Retinal pigment epithelial cell (primary cell): ENCODE measurements at regions not wholly inside any gene's neighbourhood (a gene's known extent, or its start where the extent isn't known, plus 50 kb on each side); places are given as distances from the start of the nearest gene placed in this dataset.

Source experiments
- DNase-seq: peaks from one replicate; pipeline ENCODE4 v3.0.0-alpha.2; 2010; ENCODE audit warnings: low read depth
- H3K4me3 ChIP-seq: 2 replicates; pipeline ENCODE4 v1.5.1; 2011; ENCODE audit warnings: mild to moderate bottlenecking, low read length, control low read depth, moderate library complexity
- CTCF ChIP-seq: conservative IDR thresholded peaks from 2 replicates; pipeline ENCODE4 v1.5.1; 2011; ENCODE audit warnings: low read depth, low read length, control low read depth, inconsistent platforms

GRCh38 chr22:48451891-48452290 is 1375.8 kb downstream of the BRD1 start:
- no peak overlapping the region for H3K4me3 ChIP-seq
- DNase-seq, result no peak
- TF ChIP-seq CTCF, result no peak

- no peak for TF ChIP-seq CTCF
- no peak for DNase-seq
- H3K4me3 ChIP-seq, result no peak overlapping the region
Measured at GRCh38 chr22:48450188-48450825, 1377.4 kb downstream of the BRD1 start.

DNA sequence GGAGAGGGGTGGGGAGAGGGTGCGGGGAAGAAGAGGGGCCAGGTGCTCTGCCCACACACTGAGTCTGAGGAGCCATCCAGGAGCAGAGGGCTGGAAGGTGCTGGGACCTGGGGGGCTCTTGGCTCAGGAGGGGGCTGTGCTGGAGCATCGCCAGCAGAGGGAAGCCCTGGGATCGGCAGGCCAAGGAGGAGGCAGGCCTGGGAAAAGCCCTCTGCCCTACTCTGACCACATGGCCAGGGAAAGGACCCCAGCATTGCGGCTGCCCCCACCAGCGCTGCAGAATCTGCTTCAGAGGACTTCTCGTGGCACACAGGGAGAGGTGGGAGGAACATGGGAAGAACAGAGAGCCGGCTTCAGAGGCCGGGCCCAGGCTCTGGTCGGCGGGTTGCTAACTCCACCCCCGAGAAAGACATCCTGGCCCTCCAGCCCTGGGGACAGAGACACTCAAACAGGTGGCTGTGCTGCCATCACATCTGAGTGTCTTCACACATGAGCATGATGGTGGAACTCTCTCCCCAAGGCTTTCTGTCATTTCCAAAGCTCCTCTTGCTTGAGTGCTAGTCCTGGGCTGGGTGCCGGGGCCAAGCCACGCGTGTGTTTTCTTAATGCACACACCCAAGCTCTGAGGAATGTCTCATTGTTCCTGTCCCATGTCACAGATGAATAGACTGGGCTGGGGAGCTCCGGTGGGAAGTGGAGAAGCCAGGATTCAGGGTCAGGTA is 1378.0 kb downstream of the BRD1 start:
- DNase-seq, result no peak
- no peak overlapping the region for H3K4me3 ChIP-seq
- no peak for TF ChIP-seq CTCF

DNA sequence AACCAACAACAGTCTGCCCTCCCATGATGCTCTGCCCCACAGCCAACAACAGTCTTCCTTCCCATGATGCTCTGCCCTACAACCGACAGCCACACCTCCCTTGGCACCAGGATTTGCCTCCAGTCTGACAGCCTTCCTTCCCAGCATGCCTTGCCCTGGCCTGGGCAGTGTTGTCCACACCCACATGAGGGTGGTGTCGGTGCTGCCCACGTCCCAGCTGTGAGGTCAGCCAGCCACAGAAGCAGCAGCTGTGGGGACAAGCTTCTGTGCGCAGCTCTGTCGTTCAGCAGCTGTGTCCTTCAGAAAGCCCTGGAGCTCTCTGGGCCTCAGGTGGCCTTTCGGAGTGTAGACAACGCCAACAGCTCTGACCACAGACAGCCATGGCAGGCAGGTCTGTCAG is 1378.9 kb downstream of the BRD1 start:
- DNase-seq, result no peak
- no peak overlapping the region for H3K4me3 ChIP-seq
- no peak for TF ChIP-seq CTCF

DNA sequence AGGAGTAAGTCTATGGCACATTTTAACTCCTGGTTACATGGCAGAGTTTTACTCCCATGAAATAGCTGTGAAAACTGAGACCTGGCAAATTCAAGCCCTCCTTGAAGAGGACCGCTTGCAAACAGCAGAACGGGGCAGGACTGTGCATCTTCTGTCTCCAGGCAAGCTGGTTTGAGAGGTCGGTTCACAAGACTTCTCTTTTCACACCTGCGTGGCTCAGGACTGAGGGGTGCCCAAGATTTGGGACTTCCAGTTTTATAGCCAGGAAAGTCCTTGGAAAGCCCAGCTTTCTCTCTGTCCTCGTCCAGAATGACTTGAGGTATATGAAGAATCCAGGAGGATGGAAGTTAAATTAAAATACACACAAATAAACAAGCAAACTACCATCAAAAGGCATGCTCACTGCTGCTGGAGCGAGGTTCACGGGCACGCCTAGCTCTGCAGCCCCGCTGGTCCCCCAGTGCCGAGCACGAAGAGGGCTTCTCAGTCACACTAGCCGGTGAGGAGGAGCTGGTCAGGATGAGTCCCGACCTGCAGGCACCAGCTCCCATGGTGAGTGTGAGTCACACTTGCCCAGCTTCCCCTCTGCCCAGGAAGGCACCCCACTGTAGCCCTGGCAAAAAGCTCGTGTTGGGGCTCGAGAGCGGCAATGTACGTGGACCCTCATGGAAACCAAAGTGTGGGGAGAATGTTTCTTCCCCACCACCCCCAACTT is 1382.4 kb downstream of the BRD1 start:
- no peak for DNase-seq
- TF ChIP-seq CTCF, result no peak
- no peak overlapping the region for H3K4me3 ChIP-seq

- TF ChIP-seq CTCF, result no peak
- DNase-seq, result no peak
- H3K4me3 ChIP-seq, result no peak overlapping the region
Measured at GRCh38 chr22:48444320-48445112, 1383.2 kb downstream of the BRD1 start.
